Osteoblast (primary cell): ENCODE measurements at regions not wholly inside any gene's neighbourhood (a gene's known extent, or its start where the extent isn't known, plus 50 kb on each side); places are given as distances from the start of the nearest gene placed in this dataset.

Experiments used
- DNase-seq: peaks from one replicate; pipeline ENCODE4 v3.0.0; 2011; ENCODE audit warnings: low spot score, mixed read lengths; ENCODE audit not compliant: insufficient read length; ENCODE audit errors: missing footprints
- H2AFZ ChIP-seq: 2 replicates; pipeline ENCODE4 v1.6.0; 2011; ENCODE audit warnings: mild to moderate bottlenecking, low read length
- H3K27ac ChIP-seq: 2 replicates; pipeline ENCODE4 v1.5.1; 2011; ENCODE audit warnings: mild to moderate bottlenecking, low read depth, low read length, moderate library complexity
- H3K27me3 ChIP-seq: 2 replicates; pipeline ENCODE4 v1.6.0; 2012; ENCODE audit warnings: mild to moderate bottlenecking, control low read depth, inconsistent platforms, low read length, moderate library complexity; ENCODE audit not compliant: insufficient read depth
- H3K36me3 ChIP-seq: 2 replicates; pipeline ENCODE4 v1.5.1; 2011; ENCODE audit warnings: mild to moderate bottlenecking, low read length, control low read depth, moderate library complexity; ENCODE audit not compliant: insufficient read depth
- H3K4me1 ChIP-seq: 2 replicates; pipeline ENCODE4 v1.5.1; 2011; ENCODE audit warnings: mild to moderate bottlenecking, low read length, control low read depth, moderate library complexity; ENCODE audit not compliant: insufficient read depth
- H3K4me2 ChIP-seq: 2 replicates; pipeline ENCODE4 v1.6.0; 2011; ENCODE audit warnings: mild to moderate bottlenecking, low read length; ENCODE audit not compliant: insufficient read depth
- H3K4me3 ChIP-seq: fragments of 200-600 bp; sonication (generic); 3 replicates; pipeline ENCODE4 v1.5.1; 2012; ENCODE audit warnings: mild to moderate bottlenecking, low read length, inconsistent platforms; ENCODE audit not compliant: insufficient read depth
- H3K79me2 ChIP-seq: 2 replicates; pipeline ENCODE4 v1.6.0; 2012; ENCODE audit warnings: mild to moderate bottlenecking, low read length, control low read depth, inconsistent platforms; ENCODE audit not compliant: insufficient read depth
- H3K9me3 ChIP-seq: 2 replicates; pipeline ENCODE4 v1.5.1; 2011; ENCODE audit warnings: low read depth, low read length, control low read depth
- H4K20me1 ChIP-seq: 2 replicates; pipeline ENCODE4 v1.6.0; 2012; ENCODE audit warnings: mild to moderate bottlenecking, low read length, control low read depth; ENCODE audit not compliant: insufficient read depth
- CTCF ChIP-seq: IDR thresholded peaks from 2 replicates; pipeline ENCODE4 v1.5.1; 2011; ENCODE audit warnings: mild to moderate bottlenecking, low read depth, low read length, moderate library complexity; ENCODE audit errors: extremely low read depth

DNA sequence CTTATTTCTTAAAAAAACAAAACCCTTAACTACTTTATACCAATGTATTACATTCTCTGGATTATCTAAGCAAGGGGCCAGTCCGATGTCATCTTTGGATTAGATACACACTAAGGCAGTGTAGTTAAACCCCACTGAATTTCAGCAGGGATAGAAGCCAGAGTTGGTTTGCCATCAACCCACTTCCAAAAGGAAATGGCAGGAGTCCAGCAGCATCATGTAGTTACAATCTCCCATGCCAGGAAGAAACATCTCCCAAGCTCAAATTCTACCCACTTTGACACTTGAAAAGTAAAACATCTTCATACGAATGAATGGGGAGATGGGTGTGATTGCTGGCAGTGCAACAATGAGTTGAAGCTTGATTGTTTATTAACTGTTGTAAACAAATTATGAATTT, 203.5 kb upstream of the PLXNC1 start:
- no peak overlapping the region for H3K27ac ChIP-seq
- no peak for TF ChIP-seq CTCF
- no peak for DNase-seq

DNA sequence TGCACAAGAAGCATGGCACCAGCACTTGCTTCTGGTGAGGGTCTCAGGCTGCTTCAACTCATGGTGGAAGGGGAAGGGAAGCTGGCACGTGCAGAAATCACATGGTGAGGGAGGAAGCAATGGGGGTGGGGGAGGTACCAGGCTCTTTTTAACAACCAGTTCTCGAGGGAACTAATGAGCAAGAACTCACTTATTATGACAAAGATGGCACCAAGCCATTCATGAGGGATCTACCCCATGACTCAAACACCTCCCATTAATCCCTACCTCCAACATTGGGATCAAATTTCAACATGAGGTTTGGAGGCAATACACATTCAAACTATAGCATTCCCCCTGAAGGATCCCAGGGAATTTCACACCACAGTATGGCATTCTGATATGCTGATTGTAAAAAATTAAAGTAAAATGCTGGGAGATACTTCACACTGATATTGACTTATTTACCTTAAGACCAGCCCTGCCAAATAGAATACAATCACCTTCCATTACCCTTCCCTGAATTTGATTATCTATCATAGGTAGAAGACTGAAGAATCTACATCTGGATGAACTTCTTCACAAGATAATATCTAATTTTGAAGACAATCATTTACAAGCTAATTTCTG, 201.7 kb upstream of the PLXNC1 start:
- H4K20me1 ChIP-seq, result no peaks in the 10 kb centered on the region
- no peak for DNase-seq
- H3K4me2 ChIP-seq, result no peak overlapping the region

More for the DNA sequence above, 203.5 kb upstream of the PLXNC1 start:
- peaks cover 28% of the 10 kb centered on the region for H3K4me1 ChIP-seq
- H3K36me3 ChIP-seq, result no peaks in the 10 kb centered on the region
- no peaks in the 10 kb centered on the region for H3K27me3 ChIP-seq
- no peaks in the 10 kb centered on the region for H3K9me3 ChIP-seq
- no peak overlapping the region for H3K4me2 ChIP-seq
- no peak overlapping the region for H2AFZ ChIP-seq
- H3K79me2 ChIP-seq, result no peaks in the 10 kb centered on the region
- H4K20me1 ChIP-seq, result no peaks in the 10 kb centered on the region
- H3K4me3 ChIP-seq, result no peak overlapping the region

GRCh38 chr12:93947486-93947885, 200.9 kb upstream of the PLXNC1 start:
- Histone ChIP-seq H3K79me2 (no peaks in the 10 kb centered on the region), H3K4me1 (peaks cover 30% of the 10 kb centered on the region), H3K36me3 (no peaks in the 10 kb centered on the region), H3K4me2 (no peak overlapping the region), H2AFZ (no peak overlapping the region), H3K9me3 (no peaks in the 10 kb centered on the region), H3K27me3 (no peaks in the 10 kb centered on the region), H4K20me1 (no peaks in the 10 kb centered on the region), H3K4me3 (no peak overlapping the region), H3K27ac (no peak overlapping the region)
- DNase-seq, result no peak
- TF ChIP-seq CTCF, result no peak

More for the DNA sequence above, 201.7 kb upstream of the PLXNC1 start:
- Histone ChIP-seq H3K4me1 (peaks cover 30% of the 10 kb centered on the region), H3K27ac (peak overlapping the region; percentile 13), H3K36me3 (no peaks in the 10 kb centered on the region), H3K27me3 (no peaks in the 10 kb centered on the region), H2AFZ (no peak overlapping the region), H3K4me3 (no peak overlapping the region), H3K79me2 (no peaks in the 10 kb centered on the region), H3K9me3 (no peaks in the 10 kb centered on the region)
- TF ChIP-seq CTCF, result no peak

DNA sequence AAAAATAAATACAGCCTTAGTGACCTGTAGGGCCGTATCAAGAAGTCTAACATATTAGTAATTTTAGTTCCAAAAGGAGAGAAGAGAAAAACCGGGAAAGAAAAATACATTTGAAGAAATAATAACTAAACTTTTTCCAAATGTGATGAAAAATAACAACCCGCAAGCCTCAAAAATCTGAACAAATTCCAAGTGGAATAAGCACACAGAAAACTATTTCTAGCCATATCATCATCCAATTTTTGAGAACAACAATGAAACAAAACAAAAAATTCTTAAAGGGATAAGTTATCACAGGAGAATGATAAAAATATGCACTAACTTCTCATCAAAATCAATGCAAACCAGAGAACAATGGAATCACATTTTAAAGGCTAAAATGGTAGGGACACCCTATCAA, 198.1 kb upstream of the PLXNC1 start:
- H3K9me3 ChIP-seq, result no peaks in the 10 kb centered on the region
- no peaks in the 10 kb centered on the region for H3K27me3 ChIP-seq
- TF ChIP-seq CTCF, result no peak
- DNase-seq, result peak; percentile 62
- no peak overlapping the region for H2AFZ ChIP-seq
- peak overlapping the region; percentile 1 for H3K27ac ChIP-seq
- H3K4me3 ChIP-seq, result no peak overlapping the region
- H3K79me2 ChIP-seq, result no peaks in the 10 kb centered on the region
- H3K4me1 ChIP-seq, result peaks cover 26% of the 10 kb centered on the region
- H3K36me3 ChIP-seq, result no peaks in the 10 kb centered on the region
- no peaks in the 10 kb centered on the region for H4K20me1 ChIP-seq
- H3K4me2 ChIP-seq, result no peak overlapping the region
